Ishikawa (cell line): ENCODE measurements at regions not wholly inside any gene's neighbourhood (a gene's known extent, or its start where the extent isn't known, plus 50 kb on each side); places are given as distances from the start of the nearest gene placed in this dataset.

Experiments used
- CEBPB ChIP-seq: IDR thresholded peaks from 2 replicates; pipeline ENCODE4 v1.6.1; 2012
- CREB1 ChIP-seq: IDR thresholded peaks from 2 replicates; pipeline ENCODE4 v1.6.1; 2012; ENCODE audit warnings: low read depth
- EGR1 ChIP-seq: IDR thresholded peaks from 2 replicates; pipeline ENCODE4 v1.6.1; 2012
- EP300 ChIP-seq: IDR thresholded peaks from 2 replicates; pipeline ENCODE4 v1.6.1; 2012; ENCODE audit warnings: borderline replicate concordance
- FOXM1 ChIP-seq: IDR thresholded peaks from 2 replicates; pipeline ENCODE4 v1.6.1; 2012; ENCODE audit warnings: low read depth, borderline replicate concordance
- MAX ChIP-seq: IDR thresholded peaks from 2 replicates; pipeline ENCODE4 v1.6.1; 2012
- NFIC ChIP-seq: IDR thresholded peaks from 2 replicates; pipeline ENCODE4 v1.6.1; 2012
- RAD21 ChIP-seq: IDR thresholded peaks from 2 replicates; pipeline ENCODE4 v1.6.1; 2012; ENCODE audit warnings: low read depth
- REST ChIP-seq: IDR thresholded peaks from 2 replicates; pipeline ENCODE4 v1.6.1; 2012; ENCODE audit warnings: low read depth, mild to moderate bottlenecking
- TAF1 ChIP-seq: IDR thresholded peaks from 2 replicates; pipeline ENCODE4 v1.6.1; 2012; ENCODE audit warnings: low read depth, mild to moderate bottlenecking
- TCF12 ChIP-seq: IDR thresholded peaks from 2 replicates; pipeline ENCODE4 v1.6.1; 2012; ENCODE audit warnings: low read depth
- TEAD4 ChIP-seq: IDR thresholded peaks from 2 replicates; pipeline ENCODE4 v1.6.1; 2012
- USF1 ChIP-seq: IDR thresholded peaks from 2 replicates; pipeline ENCODE4 v1.6.1; 2012
- YY1 ChIP-seq: IDR thresholded peaks from 2 replicates; pipeline ENCODE4 v1.6.1; 2012; ENCODE audit warnings: low read depth
- ZBTB7A ChIP-seq: IDR thresholded peaks from 2 replicates; pipeline ENCODE4 v1.6.1; 2012; ENCODE audit warnings: low read depth

GRCh38 chr3:190972196-190972595, 109.7 kb upstream of the GMNC start:
- no peak for TF ChIP-seq MAX
- TF ChIP-seq RAD21 = no peak
- TF ChIP-seq USF1 = no peak
- no peak for TF ChIP-seq EGR1
- no peak for TF ChIP-seq CEBPB
- TF ChIP-seq CREB1 = no peak
- TF ChIP-seq EP300 = no peak
- no peak for TF ChIP-seq ZBTB7A
- TF ChIP-seq TCF12 = no peak
- TF ChIP-seq TAF1 = no peak
- TF ChIP-seq YY1 = no peak
- no peak for TF ChIP-seq REST
- no peak for TF ChIP-seq FOXM1

GRCh38 chr3:190970560-190970959, 108.1 kb upstream of the GMNC start:
- no peak for TF ChIP-seq ZBTB7A
- no peak for TF ChIP-seq EGR1
- no peak for TF ChIP-seq CREB1
- no peak for TF ChIP-seq FOXM1
- TF ChIP-seq TAF1 = no peak
- no peak for TF ChIP-seq EP300
- TF ChIP-seq NFIC = no peak
- TF ChIP-seq RAD21 = no peak
- TF ChIP-seq REST = no peak
- TF ChIP-seq USF1 = no peak
- TF ChIP-seq CEBPB = no peak
- TF ChIP-seq TCF12 = no peak
- TF ChIP-seq TEAD4 = no peak
- no peak for TF ChIP-seq YY1

- TF ChIP-seq MAX = no peak
- TF ChIP-seq TCF12 = no peak
- no peak for TF ChIP-seq EP300
- TF ChIP-seq ZBTB7A = no peak
- TF ChIP-seq USF1 = no peak
- TF ChIP-seq TAF1 = no peak
- no peak for TF ChIP-seq EGR1
- no peak for TF ChIP-seq CEBPB
- no peak for TF ChIP-seq REST
- no peak for TF ChIP-seq RAD21
- TF ChIP-seq FOXM1 = no peak
- no peak for TF ChIP-seq TEAD4
- TF ChIP-seq YY1 = no peak
- no peak for TF ChIP-seq CREB1
- no peak for TF ChIP-seq NFIC
Observed at GRCh38 chr3:190968616-190969015, 106.1 kb upstream of the GMNC start.

- TF ChIP-seq ZBTB7A (no peak), TEAD4 (no peak), RAD21 (no peak)
Observed at GRCh38 chr3:190959077-190959476, 96.6 kb upstream of the GMNC start.
